ENCODE measurements at regions not wholly inside any gene's neighbourhood (a gene's known extent, or its start where the extent isn't known, plus 50 kb on each side); places are given as distances from the start of the nearest gene placed in this dataset.
A peak's percentile ranks its signal among the peaks of the same experiment; 100 is the strongest.

GRCh38 chr13:77423296-77423695 lies 96.4 kb upstream of the MYCBP2 start:
- H3K4me1 Mint-ChIP-seq: peaks cover 7% of the 10 kb centered on the region
- Histone ChIP-seq H3K4me2 (replicated peaks; ENCODE audit: extremely low read depth, low read length, poor library complexity, severe bottlenecking) (no peak overlapping the region), H3K79me2 (ENCODE audit: insufficient read depth, low read length) (no peaks in the 10 kb centered on the region), H3K9me3 (replicated peaks in 1 of 2; ENCODE audit: control insufficient read depth in 1 of 2, insufficient read depth in 1 of 2, low read length in 2 of 2) (no peaks in the 10 kb centered on the region), H3K4me3 (replicated peaks in 1 of 3; ENCODE audit: low read depth in 2 of 3, low read length in 3 of 3) (no peak overlapping the region), H4K20me1 (ENCODE audit: insufficient read depth, low read length) (no peaks in the 10 kb centered on the region), H3K27ac (ENCODE audit: low read depth in 1 of 2, low read length in 2 of 2) (no peak overlapping the region), H3K9ac (ENCODE audit: insufficient read depth, low read length, poor library complexity, severe bottlenecking) (no peak overlapping the region), H3K27me3 (ENCODE audit: control insufficient read depth in 2 of 2, insufficient read depth in 2 of 2, low read length in 2 of 2) (no peaks in the 10 kb centered on the region), H3K4me1 (ENCODE audit: control insufficient read depth in 1 of 2, insufficient read depth in 2 of 2, low read length in 2 of 2) (no peaks in the 10 kb centered on the region), H2AFZ (ENCODE audit: insufficient read depth, low read depth, low read length, poor library complexity, severe bottlenecking) (peak overlapping the region; percentile 41), H3K36me3 (replicated peaks in 1 of 2; ENCODE audit: control insufficient read depth in 1 of 2, insufficient read depth in 2 of 2, low read length in 2 of 2) (no peaks in the 10 kb centered on the region)
- no peak overlapping the region for H3K4me3 Mint-ChIP-seq
- H3K27me3 Mint-ChIP-seq (ENCODE audit: low read depth in 3 of 3): peaks cover 0 to 3% (median 0%) of the 10 kb centered on the region in 3 donors
- TF ChIP-seq, protein P1, sequence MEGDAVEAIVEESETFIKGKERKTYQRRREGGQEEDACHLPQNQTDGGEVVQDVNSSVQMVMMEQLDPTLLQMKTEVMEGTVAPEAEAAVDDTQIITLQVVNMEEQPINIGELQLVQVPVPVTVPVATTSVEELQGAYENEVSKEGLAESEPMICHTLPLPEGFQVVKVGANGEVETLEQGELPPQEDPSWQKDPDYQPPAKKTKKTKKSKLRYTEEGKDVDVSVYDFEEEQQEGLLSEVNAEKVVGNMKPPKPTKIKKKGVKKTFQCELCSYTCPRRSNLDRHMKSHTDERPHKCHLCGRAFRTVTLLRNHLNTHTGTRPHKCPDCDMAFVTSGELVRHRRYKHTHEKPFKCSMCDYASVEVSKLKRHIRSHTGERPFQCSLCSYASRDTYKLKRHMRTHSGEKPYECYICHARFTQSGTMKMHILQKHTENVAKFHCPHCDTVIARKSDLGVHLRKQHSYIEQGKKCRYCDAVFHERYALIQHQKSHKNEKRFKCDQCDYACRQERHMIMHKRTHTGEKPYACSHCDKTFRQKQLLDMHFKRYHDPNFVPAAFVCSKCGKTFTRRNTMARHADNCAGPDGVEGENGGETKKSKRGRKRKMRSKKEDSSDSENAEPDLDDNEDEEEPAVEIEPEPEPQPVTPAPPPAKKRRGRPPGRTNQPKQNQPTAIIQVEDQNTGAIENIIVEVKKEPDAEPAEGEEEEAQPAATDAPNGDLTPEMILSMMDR (IDR thresholded peaks at IDR 0.05): no peak
- no peak for DNase-seq
- H3K36me3 Mint-ChIP-seq: no peaks in the 10 kb centered on the region
- peaks cover 0 to 3% (median 2%) of the 10 kb centered on the region in 7 donors for H3K9me3 Mint-ChIP-seq
- no peak overlapping the region for H3K27ac Mint-ChIP-seq
- WGBS (ENCODE audit: insufficient coverage): 16% methylated on average over 2 of the region's 4 CpGs
- intact Hi-C loops (cut with micrococcal nuclease): no loop called here

DNA sequence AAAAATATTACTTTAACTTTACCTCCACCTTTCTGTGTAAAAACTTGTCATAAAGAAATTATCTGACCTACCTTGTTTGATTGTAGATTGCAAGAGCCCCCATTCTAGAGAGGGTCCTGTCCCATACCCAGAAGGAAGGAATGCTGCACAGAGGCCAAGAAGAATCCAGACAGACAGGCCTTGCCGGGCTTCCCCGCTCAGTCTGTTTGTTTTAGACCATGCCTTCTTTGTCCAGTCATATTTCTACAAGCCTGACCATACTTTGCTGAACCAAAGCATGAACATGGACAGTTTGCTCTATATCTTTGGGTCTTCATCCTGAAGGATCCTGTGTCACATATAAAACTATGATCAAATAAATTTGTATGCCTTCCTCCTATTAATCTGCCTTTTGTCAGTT lies 95.8 kb upstream of the MYCBP2 start:
- Mint-ChIP-seq H3K27me3 (ENCODE audit: low read depth in 3 of 3) (peaks cover 1 to 3% (median 1%) of the 10 kb centered on the region in 3 donors), H3K9me3 (peaks cover 0 to 3% (median 2%) of the 10 kb centered on the region in 7 donors), H3K4me1 (peaks cover 7% of the 10 kb centered on the region), H3K4me3 (no peak overlapping the region), H3K36me3 (no peaks in the 10 kb centered on the region), H3K27ac (no peak overlapping the region)
- Histone ChIP-seq H3K4me3 (replicated peaks in 1 of 3; ENCODE audit: low read depth in 2 of 3, low read length in 3 of 3) (no peak overlapping the region), H3K9me3 (replicated peaks in 1 of 2; ENCODE audit: control insufficient read depth in 1 of 2, insufficient read depth in 1 of 2, low read length in 2 of 2) (no peaks in the 10 kb centered on the region), H3K27ac (ENCODE audit: low read depth in 1 of 2, low read length in 2 of 2) (no peak overlapping the region), H3K79me2 (ENCODE audit: insufficient read depth, low read length) (no peaks in the 10 kb centered on the region), H2AFZ (ENCODE audit: insufficient read depth, low read depth, low read length, poor library complexity, severe bottlenecking) (no peak overlapping the region), H3K4me2 (replicated peaks; ENCODE audit: extremely low read depth, low read length, poor library complexity, severe bottlenecking) (no peak overlapping the region), H4K20me1 (ENCODE audit: insufficient read depth, low read length) (no peaks in the 10 kb centered on the region), H3K36me3 (replicated peaks in 1 of 2; ENCODE audit: control insufficient read depth in 1 of 2, insufficient read depth in 2 of 2, low read length in 2 of 2) (no peaks in the 10 kb centered on the region), H3K9ac (ENCODE audit: insufficient read depth, low read length, poor library complexity, severe bottlenecking) (no peak overlapping the region), H3K4me1 (ENCODE audit: control insufficient read depth in 1 of 2, insufficient read depth in 2 of 2, low read length in 2 of 2) (no peaks in the 10 kb centered on the region), H3K27me3 (ENCODE audit: control insufficient read depth in 2 of 2, insufficient read depth in 2 of 2, low read length in 2 of 2) (no peaks in the 10 kb centered on the region)
- intact Hi-C loops (cut with micrococcal nuclease): no loop called here
- no CpG with 5 or more reads among the region's 2 CpGs for WGBS (ENCODE audit: insufficient coverage)
- DNase-seq: no peak
- TF ChIP-seq, protein P1 (IDR thresholded peaks at IDR 0.05): no peak

Data from CD14-positive monocyte (primary cell).